Stimulated activated naive CD4-positive, alpha-beta T cell (primary cell): ENCODE measurements at regions not wholly inside any gene's neighbourhood (a gene's known extent, or its start where the extent isn't known, plus 50 kb on each side); places are given as distances from the start of the nearest gene placed in this dataset.
"Not testable (repeated sequence)": the region's sequence is repeated elsewhere in the genome, so short reads cannot be mapped to it uniquely, and the experiment has no call there.

ENCODE experiments used
- DNase-seq, 6 experiments: peaks; one replicate each; lab custom pipeline; 2025; lab: John Stamatoyannopoulos, UW

DNA sequence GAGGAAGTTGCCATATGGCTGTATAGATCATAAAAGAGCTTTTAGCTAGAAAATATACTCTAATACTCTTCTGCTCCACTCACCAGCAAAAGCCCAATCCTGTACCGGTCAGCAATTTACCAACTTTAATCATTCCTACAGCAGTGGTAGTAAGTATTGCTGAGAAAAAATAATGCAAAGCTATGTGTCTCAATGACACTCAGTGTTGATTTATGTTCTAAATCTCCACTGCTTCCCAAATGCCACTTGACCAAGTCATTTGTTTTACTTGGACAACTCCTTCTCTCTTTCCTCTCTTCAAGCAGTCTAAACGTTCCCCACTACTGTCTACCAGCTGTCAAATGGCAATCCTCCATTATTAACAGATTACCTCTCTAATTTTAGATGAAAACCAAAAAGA lies 201.8 kb upstream of the GK2 start:
- no peak for DNase-seq

DNA sequence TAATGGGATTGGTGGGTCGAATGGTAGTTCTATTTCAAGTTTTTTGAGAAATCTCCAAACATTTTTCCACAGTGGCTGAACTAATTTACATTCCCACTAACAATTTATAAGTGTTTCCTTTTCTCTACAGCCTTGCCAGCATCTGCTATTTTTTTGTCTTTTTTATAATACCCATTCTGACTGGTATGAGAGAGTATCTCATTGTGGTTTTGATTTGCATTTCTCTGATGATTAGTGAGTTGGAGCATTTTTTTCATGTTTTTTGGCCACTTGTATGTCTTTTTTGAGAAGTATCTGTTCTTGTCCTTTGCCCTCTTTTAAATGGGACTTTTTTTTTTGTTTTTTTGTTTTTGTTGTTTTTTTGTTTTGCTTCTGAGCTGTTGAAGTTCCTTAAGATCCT lies 200.0 kb upstream of the GK2 start:
- no peak for DNase-seq

- DNase-seq, result no peak
Measured at GRCh38 chr4:79604152-79604551, 196.1 kb upstream of the GK2 start.

DNA sequence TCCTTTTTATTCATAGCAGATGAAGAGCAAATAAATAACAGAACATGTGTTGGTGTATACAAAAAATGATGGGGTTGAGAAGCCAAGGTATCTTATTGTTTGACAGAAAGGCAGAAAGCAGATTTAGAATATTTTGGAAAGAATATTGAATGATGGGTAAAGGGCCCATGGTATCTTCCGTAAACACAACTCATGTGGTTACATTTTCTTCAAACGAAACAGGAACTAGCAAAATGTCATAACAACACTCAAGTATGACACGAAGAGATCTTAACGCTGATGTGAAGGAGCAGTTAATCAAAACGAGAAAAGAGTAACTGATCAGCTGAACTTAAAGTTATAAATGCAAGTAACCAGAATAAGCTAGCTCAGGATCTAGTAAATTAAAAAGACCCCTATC lies 195.7 kb upstream of the GK2 start:
- peak in 2 of 6 experiments; percentile 9 to 19 for DNase-seq

DNA sequence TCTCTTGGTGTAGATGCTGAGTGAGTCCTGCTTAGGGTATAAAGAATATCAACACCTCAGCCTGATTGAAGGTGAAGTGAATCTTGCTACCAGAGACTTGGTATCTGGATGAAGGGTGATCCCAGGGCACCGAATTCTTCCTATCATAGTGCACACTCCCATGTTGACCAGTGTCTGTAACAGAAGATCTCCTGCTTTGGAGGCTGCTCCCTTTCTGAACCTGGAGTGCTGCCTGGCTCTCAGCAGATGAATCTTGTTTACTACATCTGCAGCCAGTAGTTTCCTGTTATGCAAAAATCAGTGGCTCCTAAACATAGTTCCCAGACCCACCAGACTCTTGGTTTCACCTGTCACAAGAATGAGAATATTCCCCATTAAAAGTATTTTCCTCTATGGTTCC lies 191.7 kb upstream of the GK2 start:
- no peak for DNase-seq

- no peak for DNase-seq
Measured at GRCh38 chr4:79598801-79599200, 190.8 kb upstream of the GK2 start.

DNA sequence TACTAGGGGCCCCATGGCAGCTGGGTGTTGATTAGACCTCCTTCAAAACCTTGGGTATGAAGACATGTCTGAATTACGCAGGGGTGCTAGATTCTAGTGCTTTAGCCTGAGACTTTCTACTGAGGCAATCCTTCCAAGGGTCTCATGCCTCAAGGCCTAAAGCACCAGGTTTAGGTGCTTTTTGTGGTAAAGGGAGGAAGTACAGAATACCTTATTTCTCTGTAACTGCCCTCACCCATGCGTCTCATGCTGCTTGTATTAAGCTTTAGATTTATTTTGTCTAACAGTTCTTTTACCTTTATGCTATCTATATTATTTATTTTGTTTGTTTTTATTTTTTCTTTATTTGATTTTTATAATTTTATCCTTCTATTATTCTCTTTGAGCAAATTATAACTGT lies 190.2 kb upstream of the GK2 start:
- DNase-seq, result no peak

DNA sequence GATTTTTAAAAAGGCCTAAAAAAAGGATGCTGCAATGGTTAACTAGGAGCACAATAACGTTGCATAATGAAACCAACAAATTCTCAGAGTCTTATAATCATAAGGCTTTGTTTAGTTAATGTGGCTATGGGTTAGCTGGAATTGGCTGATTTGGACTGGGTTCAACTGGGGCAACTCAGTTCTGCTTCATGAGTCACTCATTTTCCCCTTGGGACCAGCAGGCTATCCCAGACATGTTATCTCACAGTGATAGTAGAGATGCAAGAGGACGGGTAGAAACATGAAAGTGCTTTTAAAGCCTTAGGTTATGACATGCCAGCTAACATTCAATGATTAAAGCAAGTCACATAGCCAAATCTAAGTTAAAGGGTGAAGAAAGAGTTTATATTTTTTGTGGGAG lies 189.2 kb upstream of the GK2 start:
- no peak for DNase-seq

- DNase-seq, result not testable (repeated sequence)
Measured at GRCh38 chr4:79592218-79592617, 184.2 kb upstream of the GK2 start.

DNA sequence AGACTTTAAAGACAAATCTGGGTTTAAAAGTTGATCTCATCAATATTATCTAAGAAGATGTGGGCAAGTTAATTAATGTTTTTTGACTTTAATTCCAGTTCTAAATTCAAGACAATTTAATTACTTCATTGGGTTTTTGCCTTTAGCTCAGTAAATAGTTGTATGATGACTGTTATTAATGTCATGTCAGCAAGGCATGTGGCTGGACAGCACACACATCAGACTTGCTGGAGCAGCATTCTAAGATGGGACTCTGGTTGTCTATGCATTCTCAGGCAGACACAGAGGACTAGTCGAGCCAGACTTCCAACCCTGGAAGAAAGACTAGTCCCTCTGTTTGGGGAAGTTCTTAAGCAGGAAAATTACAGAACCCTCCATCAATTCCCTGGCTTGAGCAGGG lies 180.7 kb upstream of the GK2 start:
- DNase-seq, result no peak

DNA sequence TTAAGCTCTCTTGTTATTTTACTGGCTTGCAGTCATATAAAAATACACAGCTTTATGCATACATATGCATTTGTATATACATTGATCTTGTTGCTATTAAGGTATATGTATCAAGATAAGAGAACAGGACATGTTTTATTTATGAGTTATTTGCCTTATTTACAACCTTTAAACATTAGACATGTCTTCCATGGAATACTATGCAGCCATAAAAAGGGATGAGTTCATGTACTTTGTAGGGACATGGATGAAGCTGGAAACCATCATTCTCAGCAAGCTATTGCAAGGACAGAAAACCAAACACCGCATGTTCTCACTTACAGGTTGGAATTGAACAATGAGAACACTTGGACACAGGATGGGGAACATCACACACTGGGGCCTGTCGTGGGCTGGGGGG lies 179.2 kb upstream of the GK2 start:
- DNase-seq, result not testable (repeated sequence)

DNA sequence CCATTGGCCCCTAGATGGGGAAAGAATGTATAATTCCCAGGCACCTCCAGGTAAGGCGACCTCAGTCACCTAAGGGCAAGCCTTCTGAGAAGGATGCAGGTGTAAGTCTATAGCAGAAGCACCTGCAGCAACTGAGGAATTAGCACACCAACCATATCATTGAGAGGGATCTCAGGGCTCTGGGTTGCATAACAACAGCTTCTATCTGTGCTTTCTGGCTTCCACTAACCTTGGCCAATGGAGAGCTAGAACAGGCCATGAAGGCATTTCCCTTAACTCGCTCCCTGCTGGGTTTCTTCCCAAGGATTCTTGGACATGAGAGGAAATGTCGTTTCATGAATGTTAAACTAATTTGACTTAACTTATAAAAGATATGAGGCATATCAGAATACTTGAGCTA lies 177.8 kb upstream of the GK2 start:
- no peak for DNase-seq

DNA sequence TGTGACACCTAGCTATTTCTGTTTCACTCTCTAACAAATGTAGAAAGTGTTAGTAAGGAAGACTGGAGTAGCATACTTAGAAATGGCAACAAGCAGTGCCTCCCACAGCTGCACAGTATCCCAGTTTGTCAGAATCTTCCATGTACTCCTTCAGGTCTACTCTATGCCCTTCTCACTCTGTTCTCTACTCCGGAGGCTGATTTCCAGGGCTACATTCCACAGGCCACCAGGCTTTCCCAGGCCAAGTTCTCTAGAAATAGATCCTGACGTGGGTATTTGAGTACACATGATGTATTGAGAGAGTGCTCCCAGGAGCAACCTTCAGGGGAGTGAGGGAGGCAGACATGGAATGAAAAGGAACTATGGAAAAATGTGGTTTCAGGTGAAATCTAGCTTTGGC lies 177.3 kb upstream of the GK2 start:
- DNase-seq, result no peak

DNA sequence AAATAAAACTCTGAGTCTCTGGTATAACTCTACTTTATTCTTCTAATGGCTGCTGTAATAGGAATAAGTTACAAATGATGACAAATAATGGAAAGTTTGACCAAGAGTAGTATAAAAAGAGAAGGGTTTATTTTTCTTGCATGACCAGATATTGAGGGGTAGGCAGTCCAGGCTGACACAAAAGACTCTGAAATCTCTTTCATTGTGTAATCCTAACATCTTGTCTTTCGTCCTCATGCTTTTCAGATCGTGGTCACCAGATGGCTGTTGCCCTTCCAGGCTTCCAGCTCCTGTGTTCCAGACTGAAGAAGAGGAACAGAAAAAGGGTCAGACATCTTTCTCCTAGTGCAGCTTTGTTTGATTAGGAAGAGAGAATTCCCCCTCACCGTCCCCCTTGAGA lies 176.9 kb upstream of the GK2 start:
- DNase-seq, result no peak

- DNase-seq, result no peak
Measured at GRCh38 chr4:79584352-79584751, 176.3 kb upstream of the GK2 start.

- no peak for DNase-seq
Measured at GRCh38 chr4:79578606-79579005, 170.6 kb upstream of the GK2 start.

DNA sequence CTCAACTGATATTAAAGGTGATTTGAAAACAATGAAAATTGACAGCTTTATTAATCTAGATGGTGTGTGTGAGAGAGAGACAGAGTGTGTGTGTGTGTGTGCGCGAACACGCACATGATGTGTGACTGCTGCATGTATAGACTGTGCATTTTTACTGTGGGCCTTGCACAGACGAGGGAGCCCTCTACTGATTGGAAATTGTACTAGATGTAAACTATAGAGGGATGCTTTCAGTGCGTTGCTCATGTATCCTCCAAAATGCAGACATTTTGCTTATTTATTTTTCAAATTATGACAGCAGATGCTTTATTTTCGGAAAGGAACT lies 168.4 kb upstream of the GK2 start:
- peak in 2 of 6 experiments; percentile 0 to 5 for DNase-seq

DNA sequence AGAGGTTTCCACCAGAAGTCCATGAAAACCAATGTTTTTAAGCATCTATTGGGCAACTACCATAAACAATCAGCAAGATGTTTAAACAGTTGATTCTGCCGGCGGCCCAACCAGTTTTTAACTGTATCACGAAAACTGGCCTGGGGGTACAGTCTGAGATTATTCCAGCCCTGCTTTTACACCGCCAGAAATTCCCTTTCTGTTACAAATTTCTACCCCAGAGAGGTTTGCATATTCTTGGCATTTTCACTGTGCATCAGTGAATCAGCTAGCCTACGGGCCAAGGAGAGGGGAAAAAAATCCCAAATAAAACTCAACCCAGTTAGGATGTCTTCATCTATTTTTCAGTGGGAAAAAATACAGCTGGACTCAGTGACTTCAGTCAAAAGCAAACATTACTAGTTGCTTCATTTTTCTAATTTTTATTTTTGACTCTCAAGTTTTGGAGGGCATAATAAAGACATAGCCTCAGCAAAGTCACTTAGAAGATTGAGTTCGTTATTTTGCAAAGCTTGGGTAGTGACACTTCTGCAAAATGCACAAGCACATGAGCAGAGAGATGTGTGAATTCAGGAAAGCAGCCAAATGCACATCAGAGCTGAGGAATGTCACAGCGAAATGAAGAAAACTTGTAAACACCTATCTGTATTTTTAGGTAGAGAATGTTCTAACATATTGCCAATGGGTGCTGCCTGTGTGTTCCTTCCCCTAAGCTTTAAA lies 167.8 kb upstream of the GK2 start:
- DNase-seq, result no peak

DNA sequence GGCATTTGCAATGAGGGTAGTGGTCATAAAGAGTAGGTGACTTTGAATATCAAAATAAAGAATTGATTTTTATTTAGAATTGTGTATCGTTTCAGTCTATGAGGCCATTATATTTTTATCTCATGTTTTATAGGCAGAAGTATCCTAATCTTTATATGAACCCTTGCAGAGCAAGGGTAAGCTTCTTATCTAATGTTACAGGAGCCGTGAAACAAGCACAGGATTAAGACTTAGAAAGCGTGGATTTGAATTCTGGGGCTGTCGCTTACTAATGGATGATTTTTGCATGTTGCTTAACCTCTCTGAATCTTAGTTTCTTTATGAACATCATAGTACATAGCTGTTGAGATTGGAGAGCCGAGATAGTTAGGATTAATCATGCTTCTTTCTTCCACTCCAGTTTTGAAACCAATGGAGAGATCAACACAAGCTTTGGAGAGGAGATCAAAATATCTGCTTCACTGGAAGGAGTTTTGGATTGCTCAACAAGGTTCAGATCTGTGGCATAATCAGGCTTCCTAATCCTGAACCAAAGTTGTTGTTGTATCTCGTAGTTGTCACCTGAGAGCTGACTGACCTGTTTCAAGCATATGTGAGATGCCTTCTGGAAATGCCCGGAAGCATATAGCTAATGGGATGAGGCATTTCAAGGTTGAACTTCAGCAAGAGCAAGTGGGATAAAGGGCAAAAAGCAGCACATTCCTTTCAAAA lies 166.9 kb upstream of the GK2 start:
- no peak for DNase-seq

GRCh38 chr4:79563219-79563618 lies 155.2 kb upstream of the GK2 start:
- no peak for DNase-seq

DNA sequence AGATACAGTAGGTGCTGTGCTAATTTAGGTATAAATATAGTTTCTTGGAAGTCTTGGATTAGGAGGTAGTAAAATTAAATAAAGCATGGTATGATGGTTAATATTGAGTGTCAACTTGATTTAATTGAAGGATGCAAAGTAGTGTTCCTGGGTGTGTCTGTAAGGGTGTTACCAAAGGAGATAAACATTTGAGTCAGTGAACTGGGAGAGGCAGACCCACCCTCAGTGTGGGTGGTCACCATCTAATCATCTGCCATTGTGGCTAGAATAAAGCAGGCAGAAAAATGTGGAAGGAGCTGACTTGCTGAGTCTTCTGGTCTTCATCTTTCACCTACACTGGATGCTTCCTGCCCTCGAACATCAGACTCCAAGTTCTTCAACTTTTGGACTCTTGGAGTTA lies 153.7 kb upstream of the GK2 start:
- DNase-seq, result no peak

DNA sequence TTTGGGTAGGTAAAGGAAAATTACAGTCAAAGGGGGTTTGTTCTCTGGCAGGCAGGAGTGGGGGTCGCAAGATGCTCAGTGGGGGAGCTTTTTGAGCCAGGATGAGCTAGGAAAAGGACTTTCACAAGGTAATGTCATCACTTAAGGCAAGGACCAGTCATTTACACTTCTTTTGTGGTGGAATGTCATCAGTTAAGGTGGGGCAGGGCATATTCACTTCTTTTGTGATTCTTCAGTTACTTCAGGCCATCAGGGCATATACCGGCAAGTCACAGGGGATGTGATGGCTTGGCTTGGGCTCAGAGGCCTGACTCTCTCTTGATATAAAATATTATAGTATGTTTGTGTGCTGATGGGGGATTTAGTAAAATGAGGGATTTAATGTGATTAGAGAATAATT lies 151.4 kb upstream of the GK2 start:
- not testable (repeated sequence) for DNase-seq

DNA sequence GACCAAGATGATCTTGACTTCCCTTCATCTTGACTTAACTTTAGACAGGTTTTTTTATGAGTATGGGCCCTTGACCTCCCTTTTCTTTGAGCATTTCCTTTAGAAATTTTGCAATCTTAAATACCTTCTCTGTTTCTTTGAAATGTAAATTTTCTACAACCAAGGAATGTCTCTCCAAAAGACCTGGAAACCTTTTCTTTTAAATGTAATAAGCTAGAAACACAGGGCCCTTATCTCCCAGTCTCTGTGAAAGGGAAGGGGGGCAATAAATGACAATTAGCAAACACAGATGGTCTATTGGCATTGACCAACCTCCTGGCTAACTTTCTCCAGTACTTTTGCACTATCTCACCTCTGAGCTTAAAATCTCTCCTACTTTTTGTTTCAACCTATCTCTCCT lies 144.3 kb upstream of the GK2 start:
- DNase-seq, result no peak

DNA sequence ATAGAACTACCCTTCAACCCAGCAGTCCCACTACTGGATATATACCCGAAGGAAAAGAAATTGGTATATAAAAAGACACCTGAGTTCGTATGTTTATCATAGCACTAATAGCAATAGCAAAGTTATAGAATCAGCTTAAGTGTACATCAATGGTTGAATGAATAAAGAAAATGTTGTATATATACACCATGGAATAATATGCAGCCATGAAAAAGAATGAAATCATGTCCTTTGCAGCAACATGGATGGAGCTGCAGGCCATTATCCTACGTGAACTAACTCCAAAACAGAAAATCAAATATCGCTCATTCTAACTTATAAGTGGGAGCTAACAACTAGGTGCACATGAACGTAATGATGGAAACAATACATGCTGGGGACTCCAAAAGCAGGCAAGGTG lies 143.5 kb upstream of the GK2 start:
- no peak for DNase-seq
